Suprapubic skin (tissue), 4 donors: ENCODE measurements at regions not wholly inside any gene's neighbourhood (a gene's known extent, or its start where the extent isn't known, plus 50 kb on each side); places are given as distances from the start of the nearest gene placed in this dataset.

Source experiments
- DNase-seq, 2 donors: peaks; one replicate each; pipeline ENCODE4 v3.0.0-alpha.2; 2019; ENCODE audit warnings: low spot score in 2 of 2
- H3K27ac ChIP-seq: fragments of 200-600 bp; sonication (generic); one replicate; pipeline ENCODE4 v1.5.1; 2019
- H3K27me3 ChIP-seq: fragments of 200-600 bp; sonication (generic); one replicate; pipeline ENCODE4 v1.5.1; 2019
- H3K36me3 ChIP-seq: fragments of 200-600 bp; sonication (generic); one replicate; pipeline ENCODE4 v1.5.1; 2019
- H3K4me1 ChIP-seq: fragments of 200-600 bp; sonication (generic); one replicate; pipeline ENCODE4 v1.5.1; 2019
- H3K4me3 ChIP-seq: fragments of 200-600 bp; sonication (generic); one replicate; pipeline ENCODE4 v1.5.1; 2019; ENCODE audit warnings: mild to moderate bottlenecking
- H3K9me3 ChIP-seq: fragments of 200-600 bp; sonication (generic); one replicate; pipeline ENCODE4 v1.5.1; 2019
- CTCF ChIP-seq, 2 donors: fragments of 200-600 bp in 1 of 2; fragments of 450-650 bp in 1 of 2; sonication (generic) in 1 of 2; IDR thresholded peaks; one replicate each; pipeline ENCODE4 v1.5.1; 2016 to 2019; ENCODE audit warnings: antibody characterized with exemption in 2 of 2, mild to moderate bottlenecking in 1 of 2, moderate library complexity in 1 of 2
- EP300 ChIP-seq: sonication (generic); formaldehyde crosslinking; IDR thresholded peaks from one replicate; pipeline ENCODE4 v1.6.1; 2017; ENCODE audit warnings: antibody characterized with exemption
- POLR2A ChIP-seq, 2 donors: fragments of 450-650 bp; IDR thresholded peaks; one replicate each; pipeline ENCODE4 v1.6.1; 2017; ENCODE audit warnings: antibody characterized with exemption in 2 of 2, mild to moderate bottlenecking in 2 of 2, moderate library complexity in 2 of 2
- POLR2AphosphoS5 ChIP-seq, 3 donors: sonication (generic); formaldehyde crosslinking; IDR thresholded peaks; one replicate each; pipeline ENCODE4 v1.6.1; 2017; ENCODE audit warnings: antibody characterized with exemption in 3 of 3
- WGBS: methylation state at CpG from one replicate; pipeline ENCODE4 v1.1.5; 2018; 5-methylcytosine and 5-hydroxymethylcytosine counted together

- WGBS, result 80% methylated on average over 14 of the region's 14 CpGs
- H3K9me3 ChIP-seq, result no peaks in the 10 kb centered on the region
- no peaks in the 10 kb centered on the region for H3K36me3 ChIP-seq
- DNase-seq, result no peak
- H3K4me3 ChIP-seq, result no peak overlapping the region
- TF ChIP-seq EP300, result no peak
- H3K4me1 ChIP-seq, result peaks cover 7% of the 10 kb centered on the region
- no peak overlapping the region for H3K27ac ChIP-seq
- peaks cover 63% of the 10 kb centered on the region for H3K27me3 ChIP-seq
Observed at GRCh38 chr4:3661989-3662388, 104.2 kb upstream of the ADRA2C start.

- Histone ChIP-seq H3K27ac (no peak overlapping the region), H3K27me3 (peaks cover 72% of the 10 kb centered on the region), H3K4me1 (peaks cover 7% of the 10 kb centered on the region), H3K36me3 (no peaks in the 10 kb centered on the region), H3K9me3 (no peaks in the 10 kb centered on the region), H3K4me3 (no peak overlapping the region)
- 88% methylated on average over 12 of the region's 13 CpGs for WGBS
- TF ChIP-seq POLR2AphosphoS5 (IDR thresholded peaks at IDR 0.05) (no peak), POLR2A (IDR thresholded peaks at IDR 0.05) (no peak), EP300 (no peak), CTCF (IDR thresholded peaks at IDR 0.05) (no peak)
- DNase-seq, result no peak
Observed at GRCh38 chr4:3660928-3661515, 105.2 kb upstream of the ADRA2C start.

GRCh38 chr4:3660086-3660927 lies 105.9 kb upstream of the ADRA2C start:
- Histone ChIP-seq H3K36me3 (no peaks in the 10 kb centered on the region), H3K27me3 (peaks cover 76% of the 10 kb centered on the region), H3K27ac (no peak overlapping the region), H3K4me3 (no peak overlapping the region), H3K4me1 (peaks cover 7% of the 10 kb centered on the region), H3K9me3 (no peaks in the 10 kb centered on the region)
- DNase-seq, result no peak
- 44% methylated on average over 11 of the region's 23 CpGs for WGBS
- TF ChIP-seq POLR2AphosphoS5 (IDR thresholded peaks at IDR 0.05), result no peak
- TF ChIP-seq EP300, result no peak
- TF ChIP-seq POLR2A (IDR thresholded peaks at IDR 0.05), result no peak
- TF ChIP-seq CTCF (IDR thresholded peaks at IDR 0.05), result no peak

- Histone ChIP-seq H3K4me1 (peaks cover 7% of the 10 kb centered on the region), H3K9me3 (no peaks in the 10 kb centered on the region), H3K4me3 (no peak overlapping the region), H3K36me3 (no peaks in the 10 kb centered on the region), H3K27me3 (peaks cover 87% of the 10 kb centered on the region), H3K27ac (no peak overlapping the region)
- TF ChIP-seq POLR2AphosphoS5 (IDR thresholded peaks at IDR 0.05) (no peak), CTCF (IDR thresholded peaks at IDR 0.05) (no peak), POLR2A (IDR thresholded peaks at IDR 0.05) (no peak), EP300 (no peak)
- no peak for DNase-seq
- WGBS, result 53% methylated on average over 8 of the region's 9 CpGs
Observed at GRCh38 chr4:3659131-3659530, 107.1 kb upstream of the ADRA2C start.

- no peaks in the 10 kb centered on the region for H3K9me3 ChIP-seq
- peak overlapping the region; percentile 29 for H3K27ac ChIP-seq
- H3K4me3 ChIP-seq, result no peak overlapping the region
- H3K36me3 ChIP-seq, result no peaks in the 10 kb centered on the region
- no peak for DNase-seq
- TF ChIP-seq POLR2A (IDR thresholded peaks at IDR 0.05) (no peak), POLR2AphosphoS5 (IDR thresholded peaks at IDR 0.05) (no peak), CTCF (IDR thresholded peaks at IDR 0.05) (no peak), EP300 (no peak)
- peaks cover 7% of the 10 kb centered on the region for H3K4me1 ChIP-seq
- H3K27me3 ChIP-seq, result peaks cover 89% of the 10 kb centered on the region
- WGBS, result 33% methylated on average over 12 of the region's 12 CpGs
Observed at GRCh38 chr4:3658530-3658913, 107.7 kb upstream of the ADRA2C start.
